Activated T-helper 2 cell treated with anti-CD3 and anti-CD28 coated beads, Interferon-gamma antibody, Interleukin-2, Interleukin-4, amounts not matched to agents 10 μg/mL and 5 μg/mL and 100 μg/mL, durations not matched to agents 14 hours and 24 hours and 36 hours (primary cell): ENCODE measurements at regions not wholly inside any gene's neighbourhood (a gene's known extent, or its start where the extent isn't known, plus 50 kb on each side); places are given as distances from the start of the nearest gene placed in this dataset.
"Not testable (repeated sequence)": the region's sequence is repeated elsewhere in the genome, so short reads cannot be mapped to it uniquely, and the experiment has no call there.

Experiments
- DNase-seq: peaks from one replicate; pipeline ENCODE4 v3.0.0; 2021; ENCODE audit warnings: low spot score
- H3K27ac Mint-ChIP-seq: one replicate; pipeline ENCODE4 v1.8.0; 2021; ENCODE audit warnings: mixed read lengths
- H3K27me3 Mint-ChIP-seq: one replicate; pipeline ENCODE4 v1.8.0; 2021; ENCODE audit warnings: low read depth, mixed read lengths
- H3K36me3 Mint-ChIP-seq: one replicate; pipeline ENCODE4 v1.8.0; 2021; ENCODE audit warnings: low read depth, mixed read lengths
- H3K4me1 Mint-ChIP-seq: one replicate; pipeline ENCODE4 v1.8.0; 2021; ENCODE audit warnings: low read depth, mixed read lengths
- H3K4me3 Mint-ChIP-seq: one replicate; pipeline ENCODE4 v1.8.0; 2021; ENCODE audit warnings: low read depth, mild to moderate bottlenecking, moderate library complexity, mixed read lengths
- H3K9me3 Mint-ChIP-seq: one replicate; pipeline ENCODE4 v1.8.0; 2021; ENCODE audit warnings: mixed read lengths
- intact Hi-C: fragments of 100-400 bp; cut with micrococcal nuclease; formaldehyde crosslinking; loops from one replicate; pipeline ENCODE4 v1.15.1; 2023

DNA sequence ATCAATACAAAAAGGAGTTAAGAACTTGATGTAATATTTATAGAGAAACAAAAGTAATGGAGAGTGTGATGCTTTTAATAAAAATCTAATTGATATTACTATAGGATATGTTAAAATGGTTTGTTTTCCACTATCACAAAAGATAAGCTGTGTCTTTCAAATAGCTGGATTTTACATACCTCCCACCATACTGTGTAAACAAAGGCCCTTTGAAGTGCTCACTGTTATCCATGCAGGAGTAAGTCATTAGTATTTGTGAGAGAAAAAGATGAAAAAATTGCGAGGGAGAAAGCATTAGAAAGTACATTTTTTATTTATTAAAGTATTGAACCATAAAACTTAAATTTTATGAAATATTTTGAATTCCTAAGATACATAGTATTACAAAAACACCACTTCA, 733.0 kb downstream of the GRIK2 start:
- no peaks in the 10 kb centered on the region for H3K27me3 Mint-ChIP-seq
- DNase-seq, result no peak
- H3K27ac Mint-ChIP-seq, result no peak overlapping the region
- intact Hi-C loops, result no loop called here
- no peak overlapping the region for H3K4me3 Mint-ChIP-seq
- H3K9me3 Mint-ChIP-seq, result no peaks in the 10 kb centered on the region
- H3K4me1 Mint-ChIP-seq, result no peaks in the 10 kb centered on the region
- no peaks in the 10 kb centered on the region for H3K36me3 Mint-ChIP-seq

DNA sequence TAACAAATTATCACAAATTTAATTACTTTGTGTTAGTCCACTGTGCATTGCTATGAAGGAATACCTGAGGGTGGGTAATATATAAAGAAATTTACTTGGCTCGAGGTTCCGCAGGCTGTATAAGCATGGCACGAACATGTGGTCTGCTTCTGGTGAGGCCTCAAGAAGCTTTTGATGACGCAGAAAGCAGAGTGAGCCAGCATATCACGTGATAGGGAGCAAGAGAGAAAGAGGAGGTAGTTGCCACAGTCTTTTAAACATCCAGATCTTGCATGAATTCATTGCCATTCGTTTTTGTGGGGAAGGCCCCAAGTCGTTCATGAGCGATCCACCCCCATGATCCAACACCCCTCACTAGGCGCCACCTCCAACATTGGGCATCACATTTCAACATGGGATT, 733.7 kb downstream of the GRIK2 start:
- no peak overlapping the region for H3K4me3 Mint-ChIP-seq
- no peaks in the 10 kb centered on the region for H3K4me1 Mint-ChIP-seq
- DNase-seq, result no peak
- no peaks in the 10 kb centered on the region for H3K27me3 Mint-ChIP-seq
- H3K9me3 Mint-ChIP-seq, result no peaks in the 10 kb centered on the region
- intact Hi-C loops, result no loop called here
- H3K36me3 Mint-ChIP-seq, result no peaks in the 10 kb centered on the region
- H3K27ac Mint-ChIP-seq, result no peak overlapping the region

DNA sequence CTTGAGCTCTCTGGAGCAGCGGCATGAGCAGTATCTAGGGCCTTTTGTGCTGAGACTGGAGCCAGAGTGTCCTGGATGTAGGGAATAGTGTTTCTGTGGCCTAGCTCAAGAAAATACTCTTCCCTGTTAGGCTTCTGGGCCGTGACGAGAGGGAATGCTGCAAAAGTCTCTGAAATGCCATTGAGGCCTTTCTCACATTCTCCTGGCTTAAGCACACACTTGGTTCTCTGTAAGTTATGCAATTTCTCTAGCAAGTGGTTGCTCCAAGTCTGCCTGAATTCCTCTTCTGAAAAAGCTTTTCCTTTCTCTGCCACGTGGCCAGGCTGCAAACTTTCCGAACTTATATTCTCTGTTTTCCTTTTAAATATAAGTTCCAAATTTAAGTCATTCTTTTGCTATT, 744.4 kb downstream of the GRIK2 start:
- Mint-ChIP-seq H3K27me3 (no peaks in the 10 kb centered on the region), H3K9me3 (peaks cover 9% of the 10 kb centered on the region), H3K4me3 (no peak overlapping the region), H3K36me3 (no peaks in the 10 kb centered on the region), H3K4me1 (no peaks in the 10 kb centered on the region), H3K27ac (no peak overlapping the region)
- intact Hi-C loops, result no loop called here
- DNase-seq, result no peak

DNA sequence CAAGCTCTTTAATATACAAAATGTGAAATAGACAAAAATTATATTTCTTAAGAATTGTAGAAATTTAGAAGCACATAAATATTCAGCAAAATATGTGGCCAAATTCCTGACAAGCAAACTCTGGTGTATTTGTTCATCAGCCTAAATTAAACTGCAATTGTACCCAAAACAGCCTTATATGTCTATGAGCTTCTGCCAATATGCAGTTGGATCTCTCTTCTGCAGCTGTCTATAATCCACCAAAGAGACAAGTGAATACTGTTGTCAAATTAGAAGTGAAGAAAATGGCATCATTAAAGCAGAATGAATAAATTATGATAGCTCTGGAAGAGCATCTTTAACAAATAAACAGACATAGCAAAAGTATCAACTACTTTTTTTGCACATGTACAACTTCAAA, 755.7 kb downstream of the GRIK2 start:
- Mint-ChIP-seq H3K4me3 (no peak overlapping the region), H3K27me3 (no peaks in the 10 kb centered on the region), H3K36me3 (no peaks in the 10 kb centered on the region), H3K9me3 (peaks cover 16% of the 10 kb centered on the region), H3K4me1 (no peaks in the 10 kb centered on the region), H3K27ac (no peak overlapping the region)
- no peak for DNase-seq
- intact Hi-C loops, result no loop called here

DNA sequence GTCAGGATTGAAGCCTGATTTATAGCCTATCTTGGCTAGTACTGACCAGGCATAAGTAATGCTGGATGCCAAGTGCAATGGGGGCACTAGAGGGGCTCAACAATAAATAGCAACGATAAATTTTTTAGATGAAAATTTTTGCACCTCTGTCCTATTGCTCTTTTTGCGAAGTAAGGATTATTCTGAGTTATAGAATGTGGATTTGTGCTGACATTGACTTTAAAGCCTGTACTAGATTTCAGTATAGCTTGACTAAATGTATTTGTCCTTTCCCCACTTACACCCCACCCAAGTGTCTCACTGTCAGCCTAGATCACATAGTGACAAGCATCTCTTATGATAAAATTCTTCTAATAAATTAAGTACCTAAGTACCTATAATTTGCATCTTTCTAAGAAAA, 757.0 kb downstream of the GRIK2 start:
- no peak overlapping the region for H3K27ac Mint-ChIP-seq
- H3K4me3 Mint-ChIP-seq, result no peak overlapping the region
- H3K4me1 Mint-ChIP-seq, result no peaks in the 10 kb centered on the region
- H3K36me3 Mint-ChIP-seq, result no peaks in the 10 kb centered on the region
- no peak for DNase-seq
- intact Hi-C loops, result no loop called here
- no peaks in the 10 kb centered on the region for H3K27me3 Mint-ChIP-seq
- peaks cover 22% of the 10 kb centered on the region for H3K9me3 Mint-ChIP-seq

DNA sequence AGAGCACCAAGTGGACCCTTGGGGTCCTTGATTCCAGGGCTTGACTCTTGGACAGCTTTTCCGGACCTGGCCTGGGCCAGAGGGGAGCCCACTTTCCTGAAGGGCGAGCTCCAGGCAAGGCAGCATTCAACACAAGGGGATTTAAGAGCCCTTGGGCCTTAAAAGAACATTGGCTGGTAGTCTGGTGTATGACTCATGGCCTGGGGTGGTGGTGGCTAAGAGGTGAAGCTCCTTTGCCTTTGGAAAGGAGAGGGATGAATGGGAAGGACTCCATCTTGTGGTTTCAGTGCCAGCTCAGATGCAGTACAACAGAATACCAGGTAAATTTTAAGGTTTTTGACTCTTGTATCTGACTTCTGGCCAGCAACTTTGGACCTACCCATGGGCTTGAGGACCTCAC, 760.7 kb downstream of the GRIK2 start:
- H3K27me3 Mint-ChIP-seq, result no peaks in the 10 kb centered on the region
- no peaks in the 10 kb centered on the region for H3K4me1 Mint-ChIP-seq
- H3K9me3 Mint-ChIP-seq, result peaks cover 23% of the 10 kb centered on the region
- DNase-seq, result no peak
- H3K4me3 Mint-ChIP-seq, result no peak overlapping the region
- intact Hi-C loops, result no loop called here
- no peaks in the 10 kb centered on the region for H3K36me3 Mint-ChIP-seq
- no peak overlapping the region for H3K27ac Mint-ChIP-seq

DNA sequence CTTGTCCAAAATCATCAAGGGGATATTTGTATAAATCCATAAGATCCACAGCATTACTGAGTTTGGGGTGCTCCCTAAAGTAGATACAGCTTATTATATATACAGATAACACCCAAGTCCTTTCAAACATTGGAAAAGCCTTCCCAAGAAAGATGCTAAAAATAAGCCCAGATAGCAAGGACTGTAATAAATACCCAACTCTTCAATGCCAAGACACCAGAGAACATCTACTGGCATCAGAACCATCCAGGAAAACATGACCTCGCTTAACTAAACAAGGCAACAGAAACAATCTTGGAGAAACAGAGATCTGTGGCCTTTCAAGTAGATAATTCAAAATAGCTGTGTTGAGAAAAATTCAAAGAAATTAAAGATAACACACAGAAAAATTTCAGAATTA, 761.4 kb downstream of the GRIK2 start:
- peaks cover 23% of the 10 kb centered on the region for H3K9me3 Mint-ChIP-seq
- intact Hi-C loops, result no loop called here
- no peaks in the 10 kb centered on the region for H3K27me3 Mint-ChIP-seq
- H3K36me3 Mint-ChIP-seq, result no peaks in the 10 kb centered on the region
- DNase-seq, result no peak
- H3K4me3 Mint-ChIP-seq, result no peak overlapping the region
- no peaks in the 10 kb centered on the region for H3K4me1 Mint-ChIP-seq
- H3K27ac Mint-ChIP-seq, result no peak overlapping the region

DNA sequence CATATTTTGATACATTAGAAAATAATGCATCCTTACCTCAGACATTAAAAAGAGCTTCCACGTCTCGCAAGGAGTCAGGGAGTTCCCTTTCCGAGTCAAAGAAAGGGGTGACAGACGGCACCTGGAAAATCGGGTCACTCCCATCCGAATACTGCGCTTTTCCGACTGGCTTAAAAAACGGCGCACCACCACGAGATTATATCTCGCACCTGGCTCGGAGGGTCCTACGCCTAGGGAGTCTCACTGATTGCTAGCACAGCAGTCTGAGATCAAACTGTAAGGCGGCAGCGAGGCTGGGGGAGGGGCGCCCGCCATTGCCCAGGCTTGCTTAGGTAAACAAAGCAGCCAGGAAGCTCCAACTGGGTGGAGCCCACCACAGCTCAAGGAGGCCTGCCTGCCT, 776.3 kb downstream of the GRIK2 start:
- H3K27ac Mint-ChIP-seq, H3K36me3 Mint-ChIP-seq, H3K4me1 Mint-ChIP-seq, intact Hi-C loops, H3K4me3 Mint-ChIP-seq, H3K27me3 Mint-ChIP-seq, DNase-seq: not testable (repeated sequence)
- peaks cover 32% of the 10 kb centered on the region for H3K9me3 Mint-ChIP-seq

DNA sequence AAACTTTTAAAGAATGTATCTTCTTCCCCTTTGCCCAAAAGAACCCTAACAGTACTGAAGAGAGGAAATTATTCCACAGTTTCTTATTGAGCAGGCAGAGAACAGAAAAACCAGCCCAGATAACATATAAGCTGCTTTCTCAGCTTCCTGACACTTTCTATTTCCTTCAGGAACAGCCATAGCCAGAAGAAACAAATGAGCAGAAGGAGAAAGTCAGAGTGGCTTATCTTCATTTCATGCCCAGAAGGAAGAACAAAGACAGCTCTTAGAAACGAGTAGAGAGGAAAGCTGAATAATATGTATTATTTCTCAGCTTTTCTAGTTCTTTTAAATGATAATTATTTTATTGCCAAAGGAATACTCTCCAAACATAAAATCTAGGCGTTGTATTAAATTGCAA, 793.7 kb downstream of the GRIK2 start:
- H3K9me3 Mint-ChIP-seq, result peaks cover 30% of the 10 kb centered on the region
- H3K4me1 Mint-ChIP-seq, result no peaks in the 10 kb centered on the region
- no peak for DNase-seq
- intact Hi-C loops, result no loop called here
- no peak overlapping the region for H3K27ac Mint-ChIP-seq
- no peaks in the 10 kb centered on the region for H3K27me3 Mint-ChIP-seq
- no peak overlapping the region for H3K4me3 Mint-ChIP-seq
- no peaks in the 10 kb centered on the region for H3K36me3 Mint-ChIP-seq

DNA sequence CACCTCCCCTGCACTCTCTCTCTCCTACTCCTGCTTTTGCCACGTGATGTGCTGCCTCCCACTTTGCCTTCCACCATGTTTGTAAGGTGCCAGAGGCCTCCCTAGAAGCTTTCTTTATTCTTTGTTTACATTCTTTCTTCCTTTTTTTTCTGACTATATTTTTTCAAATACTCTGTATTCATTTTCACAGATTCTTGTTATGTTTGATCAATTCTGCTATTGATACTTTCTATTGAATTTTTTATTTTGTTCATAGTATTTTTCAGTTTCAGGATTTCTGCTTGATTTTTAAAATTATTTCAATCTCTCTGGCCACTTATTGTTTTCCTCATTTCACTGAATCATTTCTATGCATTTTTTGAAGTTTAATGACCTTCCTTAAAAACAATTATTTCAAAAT, 801.8 kb downstream of the GRIK2 start:
- Mint-ChIP-seq H3K4me1 (no peaks in the 10 kb centered on the region), H3K9me3 (peaks cover 58% of the 10 kb centered on the region), H3K36me3 (no peaks in the 10 kb centered on the region), H3K27me3 (no peaks in the 10 kb centered on the region), H3K4me3 (no peak overlapping the region), H3K27ac (no peak overlapping the region)
- intact Hi-C loops, result no loop called here
- DNase-seq, result no peak

DNA sequence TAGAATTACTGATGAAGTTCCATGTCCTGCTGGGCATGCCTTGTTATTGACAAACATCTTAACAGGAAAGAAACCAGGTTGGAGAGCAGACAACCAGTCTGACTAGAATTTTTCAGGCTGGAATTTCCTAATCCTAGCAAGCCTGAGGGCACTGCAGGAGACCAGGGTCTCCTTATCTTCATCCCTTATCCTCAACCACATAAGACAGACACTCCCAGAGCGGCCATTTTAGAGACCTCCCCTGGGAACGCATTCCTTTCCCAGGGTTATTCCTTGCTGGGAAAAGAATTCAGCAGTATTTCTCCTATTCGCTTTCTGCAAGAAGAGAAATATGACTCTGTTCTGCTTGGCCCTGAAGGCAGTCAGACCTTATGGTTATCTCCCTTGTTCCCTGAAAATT, 803.7 kb downstream of the GRIK2 start:
- Mint-ChIP-seq H3K4me3 (no peak overlapping the region), H3K36me3 (no peaks in the 10 kb centered on the region), H3K27me3 (no peaks in the 10 kb centered on the region), H3K27ac (no peak overlapping the region), H3K9me3 (peaks cover 40% of the 10 kb centered on the region), H3K4me1 (no peaks in the 10 kb centered on the region)
- DNase-seq, result no peak
- intact Hi-C loops, result no loop called here

DNA sequence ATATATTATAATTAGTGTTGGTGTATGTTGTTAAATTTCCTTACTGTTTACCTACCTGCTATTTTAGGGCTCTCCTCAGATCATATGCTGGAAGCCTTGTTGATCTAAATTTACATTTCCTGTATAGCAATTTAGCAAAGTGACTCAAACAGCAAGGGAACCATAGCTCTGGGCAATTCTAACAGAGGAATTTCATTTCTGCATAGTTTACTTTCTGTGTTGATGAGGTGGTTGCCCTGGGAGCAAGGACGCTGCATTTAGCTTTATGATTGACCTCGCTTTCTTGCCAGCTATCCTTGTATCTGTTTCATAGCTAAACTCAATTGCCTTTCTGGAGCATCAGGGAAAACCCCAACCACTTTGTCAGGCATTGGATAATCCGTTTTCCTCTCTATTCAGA, 810.8 kb downstream of the GRIK2 start:
- DNase-seq, result no peak
- peaks cover 22% of the 10 kb centered on the region for H3K9me3 Mint-ChIP-seq
- no peaks in the 10 kb centered on the region for H3K4me1 Mint-ChIP-seq
- H3K36me3 Mint-ChIP-seq, result no peaks in the 10 kb centered on the region
- H3K27me3 Mint-ChIP-seq, result no peaks in the 10 kb centered on the region
- intact Hi-C loops, result no loop called here
- H3K27ac Mint-ChIP-seq, result no peak overlapping the region
- no peak overlapping the region for H3K4me3 Mint-ChIP-seq

DNA sequence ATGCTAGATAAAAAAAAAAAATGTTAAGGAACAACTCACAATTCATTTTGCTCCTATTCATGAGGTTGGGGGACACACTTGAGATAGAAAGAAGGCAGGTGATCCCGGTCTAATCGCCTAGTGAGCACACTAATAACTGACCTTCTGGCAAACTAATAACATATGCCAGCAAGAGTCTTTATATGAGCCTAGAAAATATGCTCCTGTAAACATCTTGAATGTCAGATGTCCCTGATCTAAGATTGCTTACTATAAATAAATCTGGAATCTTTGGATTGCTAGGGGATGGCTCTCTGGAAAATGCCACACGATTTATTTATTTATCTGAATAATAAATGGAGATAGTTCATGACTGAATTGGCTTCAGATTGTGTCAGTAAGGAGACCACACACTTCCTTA, 821.9 kb downstream of the GRIK2 start:
- intact Hi-C loops, result no loop called here
- no peak for DNase-seq
- H3K4me1 Mint-ChIP-seq, result no peaks in the 10 kb centered on the region
- no peak overlapping the region for H3K4me3 Mint-ChIP-seq
- no peaks in the 10 kb centered on the region for H3K27me3 Mint-ChIP-seq
- no peak overlapping the region for H3K27ac Mint-ChIP-seq
- H3K36me3 Mint-ChIP-seq, result no peaks in the 10 kb centered on the region
- H3K9me3 Mint-ChIP-seq, result peaks cover 6% of the 10 kb centered on the region

DNA sequence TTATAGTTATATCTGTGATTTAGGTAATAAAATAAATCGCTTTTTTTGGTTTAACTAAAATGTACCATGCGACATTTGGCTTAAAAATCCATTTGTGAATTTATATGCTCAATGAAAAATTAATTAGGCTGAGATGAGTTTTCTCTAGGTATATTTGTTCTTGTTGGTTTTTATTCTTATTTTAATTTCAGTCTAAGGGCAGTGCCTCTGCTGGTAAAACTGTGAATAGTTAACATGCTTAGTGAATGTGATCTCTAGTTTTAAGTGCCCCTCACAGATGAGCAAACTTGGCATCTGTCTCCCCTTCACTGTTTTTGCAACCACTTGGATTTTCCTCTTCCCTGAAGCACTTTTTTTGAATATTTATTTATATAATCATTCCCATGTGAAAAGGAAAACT, 822.7 kb downstream of the GRIK2 start:
- Mint-ChIP-seq H3K4me3 (no peak overlapping the region), H3K36me3 (no peaks in the 10 kb centered on the region), H3K27ac (no peak overlapping the region), H3K9me3 (peaks cover 12% of the 10 kb centered on the region), H3K4me1 (no peaks in the 10 kb centered on the region), H3K27me3 (no peaks in the 10 kb centered on the region)
- DNase-seq, result no peak
- intact Hi-C loops, result no loop called here
